HG02571 (cell line): ENCODE measurements at regions not wholly inside any gene's neighbourhood (a gene's known extent, or its start where the extent isn't known, plus 50 kb on each side); places are given as distances from the start of the nearest gene placed in this dataset.
A peak's percentile ranks its signal among the peaks of the same experiment; 100 is the strongest.
"Not testable (repeated sequence)": the region's sequence is repeated elsewhere in the genome, so short reads cannot be mapped to it uniquely, and the experiment has no call there.

Experiments
- ATAC-seq: cut with Tn5 transposase; IDR thresholded peaks from one replicate; pipeline ENCODE4 v1.9.1; 2021; ENCODE audit warnings: mild to moderate bottlenecking, moderate library complexity; ENCODE audit not compliant: unreplicated experiment

GRCh38 chr17:77632619-77633018, 325.9 kb upstream of the TNRC6C start:
- no peak for ATAC-seq

- ATAC-seq, result peak; percentile 53
Measured at GRCh38 chr17:77634710-77635109, 323.8 kb upstream of the TNRC6C start.

GRCh38 chr17:77635176-77635575, 323.3 kb upstream of the TNRC6C start:
- no peak for ATAC-seq

- not testable (repeated sequence) for ATAC-seq
Measured at GRCh38 chr17:77635785-77636184, 322.7 kb upstream of the TNRC6C start.

- no peak for ATAC-seq
Measured at GRCh38 chr17:77636835-77637817, 321.4 kb upstream of the TNRC6C start.

- no peak for ATAC-seq
Measured at GRCh38 chr17:77637818-77638575, 320.5 kb upstream of the TNRC6C start.

GRCh38 chr17:77640252-77640651, 318.3 kb upstream of the TNRC6C start:
- ATAC-seq, result no peak

GRCh38 chr17:77640916-77641605, 317.4 kb upstream of the TNRC6C start:
- no peak for ATAC-seq

- ATAC-seq, result no peak
Measured at GRCh38 chr17:77641718-77642117, 316.8 kb upstream of the TNRC6C start.

GRCh38 chr17:77644181-77645071, 314.1 kb upstream of the TNRC6C start:
- ATAC-seq, result no peak

GRCh38 chr17:77645072-77646045, 313.1 kb upstream of the TNRC6C start:
- ATAC-seq, result no peak

GRCh38 chr17:77646046-77646430, 312.5 kb upstream of the TNRC6C start:
- ATAC-seq, result no peak

- ATAC-seq, result no peak
Measured at GRCh38 chr17:77647531-77647930, 311.0 kb upstream of the TNRC6C start.

GRCh38 chr17:77649717-77650211, 308.7 kb upstream of the TNRC6C start:
- ATAC-seq, result no peak

GRCh38 chr17:77651988-77652387, 306.5 kb upstream of the TNRC6C start:
- no peak for ATAC-seq

GRCh38 chr17:77654296-77654695, 304.2 kb upstream of the TNRC6C start:
- ATAC-seq, result no peak

GRCh38 chr17:77654850-77655249, 303.7 kb upstream of the TNRC6C start:
- ATAC-seq, result no peak

- no peak for ATAC-seq
Measured at GRCh38 chr17:77656054-77656453, 302.4 kb upstream of the TNRC6C start.

GRCh38 chr17:77657839-77658238, 300.7 kb upstream of the TNRC6C start:
- ATAC-seq, result no peak
